Spleen (tissue), 11 donors: ENCODE measurements at regions not wholly inside any gene's neighbourhood (a gene's known extent, or its start where the extent isn't known, plus 50 kb on each side); places are given as distances from the start of the nearest gene placed in this dataset.

Experiments used
- DNase-seq: peaks from one replicate; pipeline ENCODE4 v3.0.0-alpha.2; 2020
- H3K27ac ChIP-seq, 8 donors: fragments of 200-600 bp; sonication (generic) in 7 of 8; 1 replicate in 4 of 8; 2 replicates in 4 of 8; pipeline versions ENCODE4 v1.5.0 to v1.8.0; 2016 to 2021; ENCODE audit warnings: inconsistent platforms in 4 of 8, mild to moderate bottlenecking in 4 of 8, moderate library complexity in 1 of 8
- H3K27me3 ChIP-seq, 7 donors: fragments of 200-600 bp; sonication (generic) in 6 of 7; replicated peaks in 1 of 7; 1 replicate in 4 of 7; 2 replicates in 3 of 7; pipeline versions ENCODE4 v1.5.0 to v1.8.0; 2016 to 2021; ENCODE audit warnings: inconsistent platforms in 3 of 7, mild to moderate bottlenecking in 1 of 7
- H3K36me3 ChIP-seq, 6 donors: fragments of 200-600 bp; sonication (generic) in 5 of 6; 1 replicate in 4 of 6; 2 replicates in 2 of 6; pipeline versions ENCODE4 v1.5.0 to v1.8.0; 2016 to 2021; ENCODE audit warnings: inconsistent platforms in 2 of 6
- H3K4me1 ChIP-seq, 6 donors: fragments of 200-600 bp; sonication (generic) in 5 of 6; 1 replicate in 3 of 6; 2 replicates in 3 of 6; pipeline versions ENCODE4 v1.5.0 to v1.8.0; 2016 to 2021; ENCODE audit warnings: inconsistent platforms in 3 of 6
- H3K4me3 ChIP-seq, 8 donors: fragments of 200-600 bp; sonication (generic) in 7 of 8; 1 replicate in 4 of 8; 2 replicates in 4 of 8; pipeline versions ENCODE4 v1.5.0 to v1.8.0; 2016 to 2021; ENCODE audit warnings: inconsistent platforms in 4 of 8, mild to moderate bottlenecking in 4 of 8, moderate library complexity in 2 of 8
- H3K9me3 ChIP-seq, 8 donors: fragments of 200-600 bp; sonication (generic) in 7 of 8; 1 replicate in 4 of 8; 2 replicates in 4 of 8; pipeline versions ENCODE4 v1.5.0 to v1.8.0; 2016 to 2021; ENCODE audit warnings: inconsistent platforms in 4 of 8
- CTCF ChIP-seq, 11 experiments: fragments of 200-600 bp in 7 of 11; fragments of 450-650 bp in 4 of 11; sonication (generic) in 4 of 11; IDR thresholded peaks in 8 of 11; conservative IDR thresholded peaks in 3 of 11; 1 replicate in 7 of 11; 2 replicates in 4 of 11; pipeline versions ENCODE4 v1.4.0 to v1.8.0; 2016 to 2021; ENCODE audit warnings: antibody characterized with exemption in 11 of 11, inconsistent platforms in 4 of 11, mild to moderate bottlenecking in 1 of 11
- POLR2A ChIP-seq, 3 donors: fragments of 450-650 bp; IDR thresholded peaks; one replicate each; pipeline ENCODE4 v1.5.1; 2017; ENCODE audit warnings: antibody characterized with exemption in 3 of 3, mild to moderate bottlenecking in 1 of 3
- POLR2AphosphoS5 ChIP-seq, 3 donors: sonication (generic); formaldehyde crosslinking; IDR thresholded peaks; one replicate each; pipeline ENCODE4 v1.5.1; 2017; ENCODE audit warnings: antibody characterized with exemption in 3 of 3
- WGBS, 5 donors: extraction: QIAGEN DNeasy Blood & Tissue Kit in 3 of 5; methylation state at CpG; one replicate each; pipeline versions ENCODE4 v1.1.5 to v1.1.7; 2013 to 2018; 5-methylcytosine and 5-hydroxymethylcytosine counted together
- intact Hi-C: fragments of 100-400 bp; cut with DNase I; formaldehyde crosslinking; loops from one replicate; pipeline ENCODE4 v1.15.0; 2023; ENCODE audit warnings: low total_unique reads
- donor health status: healthy with polysubstance abuse.
- donor health status: DM: no; HTN: no; CAD: no; lungs with moderate emphysema.
- donor health status: DM: no; HTN: no; CAD: no.
- donor health status: Bipolar disorder and iron deficiency.
- donor health status: healthy.
- donor health status: DM: no; HTN: no; CAD: no.
- donor health status: DM: yes; HTN: yes; CAD: no.

GRCh38 chr2:34534761-34535160 lies 935.7 kb upstream of the FAM98A start:
- Histone ChIP-seq H3K4me3 (no peak overlapping the region), H3K27me3 (no peaks in the 10 kb centered on the region), H3K4me1 (no peaks in the 10 kb centered on the region), H3K9me3 (peaks cover 0 to 14% (median 7%) of the 10 kb centered on the region in 8 donors), H3K36me3 (no peaks in the 10 kb centered on the region), H3K27ac (no peak overlapping the region)
- no peak for TF ChIP-seq CTCF (IDR thresholded peaks at IDR 0.05 in 8 of 11, conservative IDR thresholded peaks at IDR 0.05 in 3 of 11)
- DNase-seq, result no peak
- intact Hi-C loops, result no loop called here
- WGBS, 5 donors, result 28 to 62% (median 49%) methylated on average over 3 of the region's 3 CpGs

- WGBS, 5 donors, result 78 to 94% (median 82%) methylated on average over 1 of the region's 1 CpG
Measured at GRCh38 chr2:34534341-34534740, 935.2 kb upstream of the FAM98A start.

GRCh38 chr2:34533585-34534183 lies 934.6 kb upstream of the FAM98A start:
- H3K36me3 ChIP-seq, result no peaks in the 10 kb centered on the region
- WGBS, 5 donors, result 80 to 90% (median 88%) methylated on average over 3 of the region's 3 CpGs
- no peak overlapping the region for H3K27ac ChIP-seq
- no peaks in the 10 kb centered on the region for H3K4me1 ChIP-seq
- TF ChIP-seq CTCF (IDR thresholded peaks at IDR 0.05 in 8 of 11, conservative IDR thresholded peaks at IDR 0.05 in 3 of 11), result no peak
- no peak for TF ChIP-seq POLR2AphosphoS5 (IDR thresholded peaks at IDR 0.05)
- TF ChIP-seq POLR2A (IDR thresholded peaks at IDR 0.05), result no peak
- peaks cover 0 to 6% (median 0%) of the 10 kb centered on the region in 8 donors for H3K9me3 ChIP-seq
- no peak overlapping the region for H3K4me3 ChIP-seq
- intact Hi-C loops, result no loop called here
- H3K27me3 ChIP-seq, result no peaks in the 10 kb centered on the region
- DNase-seq, result no peak

More at GRCh38 chr2:34534341-34534740, 935.2 kb upstream of the FAM98A start:
- H3K36me3 ChIP-seq, result no peaks in the 10 kb centered on the region
- DNase-seq, result no peak
- H3K4me1 ChIP-seq, result no peaks in the 10 kb centered on the region
- H3K9me3 ChIP-seq, result peaks cover 0 to 10% (median 3%) of the 10 kb centered on the region in 8 donors
- TF ChIP-seq POLR2A (IDR thresholded peaks at IDR 0.05), result no peak
- no peak for TF ChIP-seq POLR2AphosphoS5 (IDR thresholded peaks at IDR 0.05)
- no peak for TF ChIP-seq CTCF (IDR thresholded peaks at IDR 0.05 in 8 of 11, conservative IDR thresholded peaks at IDR 0.05 in 3 of 11)
- H3K4me3 ChIP-seq, result no peak overlapping the region
- no peaks in the 10 kb centered on the region for H3K27me3 ChIP-seq
- intact Hi-C loops, result no loop called here
- H3K27ac ChIP-seq, result no peak overlapping the region

- TF ChIP-seq POLR2AphosphoS5 (IDR thresholded peaks at IDR 0.05) (no peak), CTCF (IDR thresholded peaks at IDR 0.05 in 8 of 11, conservative IDR thresholded peaks at IDR 0.05 in 3 of 11) (no peak), POLR2A (IDR thresholded peaks at IDR 0.05) (no peak)
- H3K27ac ChIP-seq, result no peak overlapping the region
- H3K4me1 ChIP-seq, result no peaks in the 10 kb centered on the region
- no peak for DNase-seq
- intact Hi-C loops, result no loop called here
- no peaks in the 10 kb centered on the region for H3K27me3 ChIP-seq
- H3K9me3 ChIP-seq, result peaks cover 0 to 4% (median 0%) of the 10 kb centered on the region in 8 donors
- 86 to 100% (median 94%) methylated on average over 1 of the region's 1 CpG for WGBS, 5 donors
- H3K36me3 ChIP-seq, result no peaks in the 10 kb centered on the region
- H3K4me3 ChIP-seq, result no peak overlapping the region
Measured at GRCh38 chr2:34529965-34530364, 930.9 kb upstream of the FAM98A start.
